ENCODE measurements at regions not wholly inside any gene's neighbourhood (a gene's known extent, or its start where the extent isn't known, plus 50 kb on each side); places are given as distances from the start of the nearest gene placed in this dataset.

GRCh38 chr4:125770814-125771398 is 456.2 kb downstream of the FAT4 start:
- intact Hi-C loops (cut with micrococcal nuclease) = no loop called here
- no peak overlapping the region for H3K9ac ChIP-seq (replicated peaks; ENCODE audit: extremely low read depth, insufficient read depth, low read length)
- no peaks in the 10 kb centered on the region for H3K9me3 ChIP-seq (replicated peaks; ENCODE audit: control insufficient read depth, insufficient read depth, low read length)
- no peak overlapping the region for H2AFZ ChIP-seq (ENCODE audit: low read depth, low read length)
- no peak overlapping the region for H3K4me2 ChIP-seq (ENCODE audit: insufficient read depth, low read length)
- H3K9me1 ChIP-seq (replicated peaks; ENCODE audit: control insufficient read depth, extremely low read depth, insufficient read depth, low read length) = no peaks in the 10 kb centered on the region
- no peak for FAIRE-seq
- ChIA-PET CTCF (no interaction called here), POLR2A (no interaction called here)
- DNase-seq (ENCODE audit: low read depth, low spot score) = no peak
- dilution Hi-C loops (cut with MboI; ENCODE audit: extremely low pct_ligation_motif_present, low sequenced_read_pairs) = no loop called here
- BruUV-seq (replicated peaks) = no TSS peak
- no peak for TF ChIP-seq MAX (IDR thresholded peaks at IDR 0.05; ENCODE audit: insufficient read depth, insufficient read length)
- TF ChIP-seq POLR2AphosphoS5 (IDR thresholded peaks at IDR 0.05; ENCODE audit: insufficient read depth, low read depth, low read length) = no peak
- no peak for TF ChIP-seq FOS (IDR thresholded peaks at IDR 0.05; ENCODE audit: borderline replicate concordance, insufficient read depth, low read length)
- TF ChIP-seq CTCF (IDR thresholded peaks at IDR 0.05; ENCODE audit: extremely low read depth in 1 of 2, insufficient read depth in 1 of 2, low read depth in 1 of 2, low read length in 2 of 2) = no peak
- TF ChIP-seq MYC (IDR thresholded peaks at IDR 0.05; ENCODE audit: low read depth, low read length) = no peak
- TF ChIP-seq JUN (IDR thresholded peaks at IDR 0.05; ENCODE audit: borderline replicate concordance, insufficient read depth, insufficient read length, low read depth) = no peak
- TF ChIP-seq POLR2A (IDR thresholded peaks at IDR 0.05; ENCODE audit: low read depth, low read length) = no peak
- TF ChIP-seq EZH2 (IDR thresholded peaks at IDR 0.05; ENCODE audit: borderline replicate concordance, low read depth, low read length, severe bottlenecking) = no peak
- no peak for TF ChIP-seq GATA2 (IDR thresholded peaks at IDR 0.05; ENCODE audit: insufficient read depth, insufficient read length, low read depth, low read length)
- H3K79me2 ChIP-seq (ENCODE audit: control insufficient read depth, insufficient read depth, low read length) = no peaks in the 10 kb centered on the region
- no peaks in the 10 kb centered on the region for H3K36me3 ChIP-seq (ENCODE audit: control insufficient read depth in 2 of 2, extremely low read depth in 1 of 2, insufficient read depth in 2 of 2, low read length in 2 of 2)
- no peaks in the 10 kb centered on the region for H3K4me1 ChIP-seq (ENCODE audit: control insufficient read depth, extremely low read depth, insufficient read depth, low read length)
- H4K20me1 ChIP-seq (replicated peaks; ENCODE audit: control insufficient read depth, extremely low read depth, insufficient read depth, low read length) = no peaks in the 10 kb centered on the region
- H3K4me3 ChIP-seq (replicated peaks in 1 of 3; ENCODE audit: insufficient read depth in 1 of 3, low read depth in 1 of 3, low read length in 3 of 3) = no peak overlapping the region
- H3K27ac ChIP-seq (ENCODE audit: insufficient read depth, low read depth, low read length) = no peak overlapping the region
- H3K27me3 ChIP-seq (ENCODE audit: control insufficient read depth in 2 of 2, insufficient read depth in 2 of 2, low read length in 2 of 2) = no peaks in the 10 kb centered on the region
